Neuron (in vitro differentiated cells): ENCODE measurements at regions not wholly inside any gene's neighbourhood (a gene's known extent, or its start where the extent isn't known, plus 50 kb on each side); places are given as distances from the start of the nearest gene placed in this dataset.

Source experiments
- H2AFZ ChIP-seq: one replicate; pipeline ENCODE4 v1.6.1; 2013; ENCODE audit warnings: low read depth, mild to moderate bottlenecking, inconsistent platforms, low read length, moderate library complexity
- H3K27me3 ChIP-seq: one replicate; pipeline ENCODE4 v1.6.1; 2013; ENCODE audit warnings: low read length; ENCODE audit not compliant: insufficient read depth
- H3K36me3 ChIP-seq: one replicate; pipeline ENCODE4 v1.6.1; 2013; ENCODE audit warnings: low read length; ENCODE audit not compliant: insufficient read depth
- H3K4me1 ChIP-seq: one replicate; pipeline ENCODE4 v1.6.1; 2013; ENCODE audit warnings: low read length; ENCODE audit not compliant: insufficient read depth
- H3K4me3 ChIP-seq: 2 replicates; pipeline ENCODE4 v1.5.1; 2013; ENCODE audit warnings: mild to moderate bottlenecking, low read length, moderate library complexity
- H3K9me3 ChIP-seq: one replicate; pipeline ENCODE4 v1.6.1; 2013; ENCODE audit warnings: low read length

DNA sequence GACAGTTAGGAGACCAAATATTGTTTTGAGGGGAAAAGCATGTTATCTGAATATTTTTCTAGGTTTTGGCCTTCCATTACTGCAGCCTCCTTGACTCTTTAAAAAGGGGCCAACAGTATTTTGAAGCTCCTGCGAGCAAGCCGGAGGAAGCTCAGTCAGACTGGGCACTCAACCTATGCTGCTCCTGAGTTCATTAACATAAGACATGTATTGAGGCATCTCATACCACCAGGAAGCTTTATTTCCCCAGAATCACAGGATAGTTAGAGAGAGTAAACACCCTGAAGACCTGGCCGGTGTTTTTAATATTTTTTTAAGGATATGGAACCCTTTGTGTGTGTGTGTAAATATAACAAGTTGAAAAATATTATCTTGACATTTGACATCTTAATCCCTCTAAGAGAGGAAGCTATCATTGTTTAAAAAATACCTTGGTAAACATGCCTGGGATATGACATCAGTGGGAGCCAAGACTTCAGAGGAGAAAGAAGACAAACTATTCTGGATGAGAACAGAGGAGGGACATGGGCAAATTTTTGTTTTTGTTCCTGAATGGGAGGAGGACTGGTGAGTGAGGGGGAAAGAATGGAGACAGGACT, 139.3 kb upstream of the SLIT3 start:
- Histone ChIP-seq H3K36me3 (no peaks in the 10 kb centered on the region), H3K4me3 (no peak overlapping the region), H3K9me3 (no peaks in the 10 kb centered on the region), H2AFZ (no peak overlapping the region), H3K4me1 (no peaks in the 10 kb centered on the region), H3K27me3 (peaks cover 7% of the 10 kb centered on the region)

DNA sequence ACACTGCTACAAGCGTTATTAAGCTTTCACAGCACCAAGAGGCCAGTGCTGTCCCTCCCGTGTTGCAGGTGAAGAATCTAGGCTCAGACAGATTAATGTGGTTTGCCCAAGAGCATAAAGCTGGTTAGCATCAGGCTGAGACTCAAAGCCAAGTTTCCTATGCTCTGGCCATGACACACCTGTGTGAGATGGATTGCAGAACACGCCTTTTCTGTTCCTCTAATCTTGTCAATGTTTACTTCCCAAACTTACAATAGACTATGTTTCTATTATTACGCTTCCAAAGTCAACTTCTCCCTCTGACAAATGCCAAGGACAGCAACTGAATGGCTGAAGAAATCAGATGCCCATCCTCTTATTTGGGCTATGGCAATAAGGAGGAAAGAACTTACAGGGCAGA, 138.4 kb upstream of the SLIT3 start:
- Histone ChIP-seq H3K4me3 (no peak overlapping the region), H3K36me3 (no peaks in the 10 kb centered on the region), H2AFZ (no peak overlapping the region), H3K27me3 (peaks cover 7% of the 10 kb centered on the region), H3K4me1 (no peaks in the 10 kb centered on the region), H3K9me3 (no peaks in the 10 kb centered on the region)

DNA sequence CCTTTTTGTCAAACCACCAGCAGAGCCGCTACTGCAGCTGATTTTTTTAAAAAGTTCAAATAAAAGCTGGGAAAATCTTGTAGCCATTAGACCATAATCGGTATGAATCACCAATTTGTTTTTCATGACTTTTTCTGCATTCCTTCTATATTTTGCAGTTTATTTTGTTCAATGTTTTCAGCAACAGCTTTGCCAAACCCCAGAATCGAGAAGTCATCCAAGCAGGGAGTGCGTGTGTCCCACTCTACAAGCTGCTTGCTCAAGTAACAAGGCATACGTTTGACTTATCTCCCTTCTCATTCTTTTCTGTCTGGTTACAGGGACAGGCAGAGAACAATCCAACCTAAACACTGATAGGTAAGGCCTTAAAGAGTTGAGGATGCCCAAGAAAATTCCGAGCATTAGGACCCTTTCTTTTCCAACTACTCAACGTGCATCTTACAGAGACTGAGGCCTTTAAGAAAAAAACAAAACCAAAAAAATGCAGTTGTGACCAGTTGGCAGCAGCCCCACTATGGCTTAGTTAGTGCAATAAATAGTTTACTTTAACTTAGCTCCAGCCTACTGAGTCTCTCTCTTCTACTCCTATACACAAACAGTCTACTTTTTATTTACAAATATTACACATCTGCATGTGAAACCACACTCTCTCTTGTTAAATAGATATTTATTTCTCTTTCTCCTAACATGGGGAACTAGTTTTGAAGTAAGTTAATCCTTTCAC, 134.7 kb upstream of the SLIT3 start:
- no peaks in the 10 kb centered on the region for H3K9me3 ChIP-seq
- H2AFZ ChIP-seq = no peak overlapping the region
- H3K27me3 ChIP-seq = peaks cover 2% of the 10 kb centered on the region
- no peak overlapping the region for H3K4me3 ChIP-seq
- H3K36me3 ChIP-seq = no peaks in the 10 kb centered on the region
- H3K4me1 ChIP-seq = no peaks in the 10 kb centered on the region

DNA sequence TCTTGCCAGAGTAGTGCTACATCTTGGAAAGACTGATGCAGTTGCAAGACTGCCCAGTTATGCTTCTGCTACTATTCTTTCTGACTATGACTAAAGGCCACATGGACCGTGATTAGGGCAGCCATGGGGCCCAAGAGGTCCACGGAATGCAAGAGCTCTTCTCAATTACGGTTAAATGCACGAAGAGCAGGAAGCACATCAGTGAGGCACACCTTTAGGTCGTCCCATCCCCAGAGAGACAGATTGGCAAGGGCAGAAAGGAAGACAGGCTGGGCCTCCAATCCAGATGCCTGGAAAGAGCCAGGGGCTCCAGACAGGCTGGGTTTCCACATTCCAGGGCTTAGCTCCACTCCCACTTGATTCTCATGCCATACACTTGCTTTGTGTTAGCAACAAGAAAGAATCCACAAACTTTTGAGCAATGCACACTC, 132.3 kb upstream of the SLIT3 start:
- H3K4me3 ChIP-seq = no peak overlapping the region
- no peaks in the 10 kb centered on the region for H3K27me3 ChIP-seq
- H3K4me1 ChIP-seq = no peaks in the 10 kb centered on the region
- no peaks in the 10 kb centered on the region for H3K9me3 ChIP-seq
- H3K36me3 ChIP-seq = no peaks in the 10 kb centered on the region
- no peak overlapping the region for H2AFZ ChIP-seq

DNA sequence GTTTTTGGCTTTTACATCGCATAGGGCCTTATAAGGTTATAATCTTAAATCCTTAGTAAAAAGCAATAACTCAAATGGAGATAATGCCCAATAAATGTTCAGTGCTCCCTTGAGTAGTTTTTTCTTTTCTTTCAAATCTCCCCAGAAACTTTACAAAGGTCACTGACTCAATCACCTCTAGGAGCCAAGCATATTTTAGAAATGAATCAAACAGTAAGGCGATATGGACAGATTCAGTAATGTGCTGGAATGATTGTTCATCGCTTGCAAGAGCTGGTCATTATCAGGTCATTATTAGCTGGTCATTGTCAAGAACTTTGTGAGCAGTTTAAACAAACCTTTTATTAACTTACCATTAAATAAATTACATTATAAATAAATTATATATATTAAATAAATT, 130.4 kb upstream of the SLIT3 start:
- no peaks in the 10 kb centered on the region for H3K27me3 ChIP-seq

DNA sequence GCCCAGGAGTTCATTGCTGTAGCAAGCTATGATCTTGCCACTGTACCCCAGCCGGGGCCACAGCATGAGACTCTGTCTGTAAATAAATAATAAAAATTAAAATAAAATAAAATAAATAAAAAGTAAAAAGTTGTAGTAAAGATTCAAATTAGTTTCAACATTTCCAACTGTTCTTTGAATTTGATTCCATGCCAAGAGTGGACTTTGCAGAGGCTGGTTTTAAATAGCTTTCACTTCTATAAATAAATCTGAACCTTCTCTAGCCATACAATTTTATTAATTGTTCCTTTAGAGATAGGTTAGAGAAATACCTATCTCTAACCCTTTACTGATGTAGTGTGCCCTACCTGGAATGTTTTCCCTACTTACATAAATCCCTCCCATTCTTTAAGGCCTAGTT, 129.7 kb upstream of the SLIT3 start:
- Histone ChIP-seq H3K4me3 (no peak overlapping the region), H3K36me3 (no peaks in the 10 kb centered on the region), H3K27me3 (no peaks in the 10 kb centered on the region), H3K9me3 (no peaks in the 10 kb centered on the region), H2AFZ (no peak overlapping the region), H3K4me1 (no peaks in the 10 kb centered on the region)

More for the DNA sequence above, 130.4 kb upstream of the SLIT3 start:
- H2AFZ ChIP-seq = no peak overlapping the region
- H3K9me3 ChIP-seq = no peaks in the 10 kb centered on the region
- no peaks in the 10 kb centered on the region for H3K4me1 ChIP-seq
- H3K4me3 ChIP-seq = no peak overlapping the region
- no peaks in the 10 kb centered on the region for H3K36me3 ChIP-seq

DNA sequence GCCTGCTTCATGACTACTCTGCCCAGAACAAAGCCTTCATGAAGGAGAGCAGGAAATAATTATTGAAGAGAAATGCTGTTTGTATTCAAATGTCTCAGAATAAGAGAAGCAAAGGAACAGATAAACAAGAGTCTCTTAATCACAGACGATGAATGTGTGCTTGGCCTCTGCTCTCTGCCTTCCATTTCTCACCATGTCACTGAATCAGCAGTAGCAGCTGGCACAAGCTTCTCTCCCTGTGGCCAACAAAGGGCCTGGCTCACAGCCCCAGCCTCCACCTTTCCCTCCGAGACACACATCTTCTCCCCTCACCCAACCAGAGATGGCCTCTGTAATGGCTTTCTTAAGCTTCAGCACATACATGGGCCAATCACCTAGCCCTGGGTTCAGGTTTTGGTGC, 128.1 kb upstream of the SLIT3 start:
- H3K27me3 ChIP-seq = no peaks in the 10 kb centered on the region
- no peak overlapping the region for H3K4me3 ChIP-seq
- no peaks in the 10 kb centered on the region for H3K9me3 ChIP-seq
- H3K36me3 ChIP-seq = no peaks in the 10 kb centered on the region
- H2AFZ ChIP-seq = no peak overlapping the region
- H3K4me1 ChIP-seq = peaks cover 11% of the 10 kb centered on the region

DNA sequence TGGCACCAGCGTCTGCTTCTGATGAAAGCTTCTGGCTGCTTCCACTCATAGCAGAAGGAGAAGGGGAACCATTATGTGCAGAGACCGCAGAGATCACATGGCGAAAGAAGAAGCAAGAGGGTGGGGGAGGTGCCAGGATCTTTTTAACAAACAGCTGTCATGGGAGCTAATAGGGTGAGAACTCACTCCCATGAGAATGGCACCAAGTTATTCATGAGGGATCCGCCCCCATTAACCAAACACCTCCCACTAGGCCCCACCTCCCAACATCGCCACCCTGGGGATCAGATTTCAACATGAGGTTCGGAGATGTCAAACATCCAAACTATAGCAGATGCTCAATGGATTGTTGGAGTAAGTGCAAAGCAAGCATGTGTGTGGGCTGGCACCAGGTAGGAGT, 125.8 kb upstream of the SLIT3 start:
- Histone ChIP-seq H3K9me3 (no peaks in the 10 kb centered on the region), H3K4me1 (peaks cover 11% of the 10 kb centered on the region), H3K4me3 (no peak overlapping the region), H3K36me3 (no peaks in the 10 kb centered on the region), H2AFZ (no peak overlapping the region), H3K27me3 (no peaks in the 10 kb centered on the region)

DNA sequence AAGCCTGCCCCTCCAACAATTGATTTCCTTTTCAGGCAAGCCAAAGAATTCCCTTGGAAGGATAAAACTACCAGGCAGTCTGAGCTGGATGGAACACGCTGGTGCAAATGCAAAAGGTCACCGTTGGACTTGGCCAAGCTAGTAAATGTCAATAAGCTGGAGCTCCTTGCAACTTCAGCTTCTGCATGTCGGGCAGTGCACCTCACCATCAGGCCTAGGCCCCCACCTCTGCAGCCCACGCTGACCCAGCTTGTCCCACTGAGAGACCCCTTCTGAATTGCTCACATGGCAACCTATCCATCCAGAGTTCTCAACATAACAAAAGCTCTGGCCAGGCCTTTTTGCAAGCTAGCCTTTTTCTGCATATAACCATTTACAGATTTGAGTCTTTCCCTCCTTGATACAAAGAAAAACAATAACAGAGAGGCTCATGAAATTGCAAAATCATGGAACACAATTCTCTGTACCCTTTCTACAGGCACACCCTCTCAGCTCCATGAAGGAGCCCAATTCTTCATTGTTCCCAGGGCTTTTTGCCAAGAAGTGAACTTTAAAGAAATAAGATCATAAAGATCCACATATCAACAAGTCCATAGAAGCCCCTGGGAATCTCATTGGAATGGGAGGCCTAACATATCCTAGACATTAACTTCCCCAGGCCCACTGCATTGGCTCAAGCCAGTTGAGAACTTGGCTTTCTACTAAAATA, 123.9 kb upstream of the SLIT3 start:
- no peaks in the 10 kb centered on the region for H3K36me3 ChIP-seq
- H3K4me3 ChIP-seq = no peak overlapping the region
- H3K9me3 ChIP-seq = no peaks in the 10 kb centered on the region
- no peaks in the 10 kb centered on the region for H3K27me3 ChIP-seq
- peak overlapping the region; percentile 37 for H2AFZ ChIP-seq
- H3K4me1 ChIP-seq = peaks cover 11% of the 10 kb centered on the region

DNA sequence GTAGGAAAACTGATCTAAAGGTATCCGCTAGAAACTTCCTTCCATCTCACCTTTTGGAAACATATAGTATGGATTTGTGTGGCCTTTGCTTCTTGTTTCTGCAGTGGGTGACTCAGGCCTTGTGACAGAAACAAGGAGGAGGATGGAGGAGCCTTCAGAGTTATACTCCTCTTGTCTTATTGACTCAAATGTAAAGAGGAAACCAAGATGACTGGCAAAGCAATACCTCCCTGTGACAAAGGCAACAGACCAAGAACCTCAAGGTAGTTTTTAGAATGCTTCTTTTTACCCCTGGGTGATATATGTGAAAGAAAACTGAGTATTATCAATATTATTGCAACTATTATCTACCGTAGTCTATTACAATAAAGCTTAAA, 123.3 kb upstream of the SLIT3 start:
- Histone ChIP-seq H2AFZ (peak overlapping the region; percentile 37), H3K4me3 (no peak overlapping the region), H3K9me3 (no peaks in the 10 kb centered on the region), H3K4me1 (peaks cover 11% of the 10 kb centered on the region), H3K36me3 (no peaks in the 10 kb centered on the region), H3K27me3 (no peaks in the 10 kb centered on the region)

DNA sequence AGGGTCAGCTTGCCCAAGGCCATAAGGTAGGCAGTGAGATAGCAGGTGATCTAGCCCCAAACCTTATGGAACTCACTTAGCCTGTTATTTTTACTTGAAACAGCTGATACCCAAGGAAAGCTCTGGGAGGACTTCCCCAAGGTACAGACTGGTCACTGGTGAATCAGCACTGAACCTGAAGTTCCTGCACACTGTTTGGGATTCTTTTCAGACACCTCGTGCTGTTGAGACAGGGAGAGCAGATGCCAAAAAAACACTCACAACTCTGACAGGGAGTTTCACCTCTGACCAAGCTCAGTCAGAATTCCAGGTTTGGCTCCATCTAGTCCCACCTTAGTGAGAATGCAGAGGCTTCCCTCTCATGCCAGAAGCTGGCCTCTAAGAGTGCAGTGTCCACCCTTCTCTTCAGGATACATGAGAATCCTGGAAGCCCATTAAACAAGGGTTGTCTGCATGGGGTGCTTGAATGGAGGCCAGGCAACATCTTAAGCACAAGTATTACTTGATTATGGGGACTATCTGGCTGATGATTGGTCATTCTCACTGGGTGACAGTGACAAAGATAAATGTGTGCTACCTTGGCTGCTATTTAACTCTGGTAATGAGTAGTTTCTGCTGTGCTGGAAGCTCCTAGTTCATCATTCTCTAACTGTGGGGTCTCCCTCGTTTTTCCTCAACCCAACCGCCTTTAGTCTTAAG, 122.8 kb upstream of the SLIT3 start:
- no peak overlapping the region for H2AFZ ChIP-seq
- no peaks in the 10 kb centered on the region for H3K27me3 ChIP-seq
- H3K36me3 ChIP-seq = no peaks in the 10 kb centered on the region
- peaks cover 11% of the 10 kb centered on the region for H3K4me1 ChIP-seq
- no peaks in the 10 kb centered on the region for H3K9me3 ChIP-seq
- H3K4me3 ChIP-seq = no peak overlapping the region

DNA sequence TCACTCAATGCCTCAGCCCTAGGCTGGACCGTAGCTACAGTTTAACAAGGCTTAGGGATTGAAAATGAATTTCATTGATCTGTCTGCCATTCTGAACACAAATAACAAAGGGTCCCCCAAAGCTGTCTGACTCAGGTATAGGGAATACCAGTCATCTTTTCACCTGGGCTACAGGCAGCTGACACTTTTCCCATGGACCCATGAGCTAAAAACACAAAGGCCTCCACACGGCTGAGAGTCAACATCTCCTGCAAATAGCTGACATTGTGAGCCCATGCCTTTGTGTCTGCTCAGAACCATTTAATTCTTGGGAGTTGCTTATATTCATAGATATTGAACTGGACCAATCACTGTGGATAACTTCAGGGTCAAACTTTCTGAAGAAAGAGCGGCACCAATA, 121.1 kb upstream of the SLIT3 start:
- H3K36me3 ChIP-seq = no peaks in the 10 kb centered on the region
- H3K4me3 ChIP-seq = no peak overlapping the region
- no peaks in the 10 kb centered on the region for H3K27me3 ChIP-seq
- H2AFZ ChIP-seq = no peak overlapping the region
- H3K9me3 ChIP-seq = no peaks in the 10 kb centered on the region
- H3K4me1 ChIP-seq = peaks cover 11% of the 10 kb centered on the region

DNA sequence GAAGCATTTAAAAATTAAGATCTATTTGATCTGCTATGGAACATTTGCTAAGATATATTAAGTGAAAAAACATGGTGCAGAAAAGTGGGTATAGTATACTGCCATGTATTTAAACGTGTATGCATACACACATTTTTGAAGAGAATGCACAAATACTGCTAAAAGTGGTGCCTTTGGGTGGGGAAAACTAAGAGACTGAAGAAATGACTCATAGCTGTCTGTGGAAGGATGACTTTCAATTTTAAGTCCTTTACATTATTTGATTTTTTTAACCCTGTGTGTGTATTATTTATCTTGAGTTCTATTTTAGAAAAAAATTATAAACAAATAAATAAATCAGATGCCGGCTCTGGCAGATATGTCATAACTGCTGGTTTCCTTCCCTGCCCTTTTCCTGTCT, 120.7 kb upstream of the SLIT3 start:
- no peaks in the 10 kb centered on the region for H3K27me3 ChIP-seq
- no peak overlapping the region for H3K4me3 ChIP-seq
- H3K4me1 ChIP-seq = peaks cover 11% of the 10 kb centered on the region
- no peak overlapping the region for H2AFZ ChIP-seq
- H3K9me3 ChIP-seq = no peaks in the 10 kb centered on the region
- no peaks in the 10 kb centered on the region for H3K36me3 ChIP-seq
